Hepatocyte (in vitro differentiated cells): ENCODE measurements at regions not wholly inside any gene's neighbourhood (a gene's known extent, or its start where the extent isn't known, plus 50 kb on each side); places are given as distances from the start of the nearest gene placed in this dataset.

ENCODE experiments used
- DNase-seq: peaks from one replicate; pipeline ENCODE4 v3.0.0-alpha.2; 2016; ENCODE audit warnings: low spot score
- H2AFZ ChIP-seq: fragments of 200-600 bp; sonication (generic); 2 replicates; pipeline ENCODE4 v1.6.0; 2016; ENCODE audit warnings: antibody characterized with exemption, mild to moderate bottlenecking
- H3K27ac ChIP-seq: fragments of 200-600 bp; sonication (generic); 2 replicates; pipeline ENCODE4 v1.5.1; 2016; ENCODE audit warnings: mild to moderate bottlenecking
- H3K27me3 ChIP-seq: fragments of 200-600 bp; sonication (generic); 2 replicates; pipeline ENCODE4 v1.6.1; 2016
- H3K36me3 ChIP-seq: fragments of 200-600 bp; sonication (generic); replicated peaks from 2 replicates; pipeline ENCODE4 v1.5.1; 2016; ENCODE audit warnings: low read depth; ENCODE audit not compliant: insufficient read depth
- H3K4me1 ChIP-seq: fragments of 200-600 bp; sonication (generic); 2 replicates; pipeline ENCODE4 v1.5.1; 2016; ENCODE audit warnings: mild to moderate bottlenecking, moderate library complexity; ENCODE audit not compliant: insufficient read depth
- H3K4me2 ChIP-seq: fragments of 200-600 bp; sonication (generic); 2 replicates; pipeline ENCODE4 v1.6.0; 2016
- H3K4me3 ChIP-seq: fragments of 200-600 bp; sonication (generic); 2 replicates; pipeline ENCODE4 v1.5.1; 2016; ENCODE audit warnings: mild to moderate bottlenecking
- H3K79me2 ChIP-seq: fragments of 200-600 bp; sonication (generic); 2 replicates; pipeline ENCODE4 v1.6.0; 2017; ENCODE audit warnings: mild to moderate bottlenecking
- H3K9me2 ChIP-seq: fragments of 200-600 bp; sonication (generic); replicated peaks from 2 replicates; pipeline ENCODE4 v1.6.0; 2017; ENCODE audit warnings: mild to moderate bottlenecking; ENCODE audit not compliant: insufficient read depth
- H3K9me3 ChIP-seq: fragments of 200-600 bp; sonication (generic); 2 replicates; pipeline ENCODE4 v1.5.1; 2016; ENCODE audit warnings: low read depth, mild to moderate bottlenecking
- H4K20me1 ChIP-seq: fragments of 200-600 bp; sonication (generic); 2 replicates; pipeline ENCODE4 v1.6.0; 2016; ENCODE audit warnings: mild to moderate bottlenecking; ENCODE audit not compliant: insufficient read depth, poor library complexity, severe bottlenecking
- CTCF ChIP-seq: fragments of 200-600 bp; sonication (generic); IDR thresholded peaks from 2 replicates; pipeline ENCODE4 v1.5.1; 2016; ENCODE audit warnings: antibody characterized with exemption, mild to moderate bottlenecking; ENCODE audit not compliant: poor library complexity
- EZH2 ChIP-seq: fragments of 200-600 bp; sonication (generic); IDR thresholded peaks from 2 replicates; pipeline ENCODE4 v1.6.1; 2016; ENCODE audit warnings: antibody characterized with exemption, mild to moderate bottlenecking, borderline replicate concordance
- EZH2phosphoT487 ChIP-seq: fragments of 200-600 bp; sonication (generic); IDR thresholded peaks from one replicate; pipeline ENCODE4 v1.6.1; 2018; ENCODE audit warnings: antibody characterized with exemption, mild to moderate bottlenecking, low read depth, moderate library complexity; ENCODE audit not compliant: unreplicated experiment, severe bottlenecking
- WGBS: methylation state at CpG from one replicate; pipeline ENCODE4 v1.1.6; 2016; ENCODE audit warnings: low lambda C conversion rate; ENCODE audit errors: missing lambda C conversion rate; 5-methylcytosine and 5-hydroxymethylcytosine counted together

- WGBS = 96% methylated on average over 7 of the region's 7 CpGs
Measured at GRCh38 chr19:27777242-27777641, 1435.7 kb downstream of the UQCRFS1 start.

GRCh38 chr19:27776524-27776923 lies 1436.4 kb downstream of the UQCRFS1 start:
- Histone ChIP-seq H3K27me3 (no peaks in the 10 kb centered on the region), H3K79me2 (peaks cover 14% of the 10 kb centered on the region), H3K4me3 (no peak overlapping the region), H3K9me3 (peaks cover 10% of the 10 kb centered on the region), H4K20me1 (no peaks in the 10 kb centered on the region), H3K27ac (no peak overlapping the region), H3K36me3 (no peaks in the 10 kb centered on the region), H3K4me2 (no peak overlapping the region), H3K4me1 (no peaks in the 10 kb centered on the region), H2AFZ (no peak overlapping the region), H3K9me2 (no peaks in the 10 kb centered on the region)
- WGBS = 93% methylated on average over 3 of the region's 3 CpGs
- DNase-seq = no peak
- no peak for TF ChIP-seq EZH2phosphoT487
- TF ChIP-seq CTCF = no peak
- no peak for TF ChIP-seq EZH2

More at GRCh38 chr19:27777242-27777641, 1435.7 kb downstream of the UQCRFS1 start:
- Histone ChIP-seq H2AFZ (no peak overlapping the region), H4K20me1 (no peaks in the 10 kb centered on the region), H3K27me3 (no peaks in the 10 kb centered on the region), H3K4me1 (no peaks in the 10 kb centered on the region), H3K9me3 (peaks cover 10% of the 10 kb centered on the region), H3K4me2 (no peak overlapping the region), H3K79me2 (peaks cover 20% of the 10 kb centered on the region), H3K9me2 (no peaks in the 10 kb centered on the region), H3K36me3 (no peaks in the 10 kb centered on the region), H3K27ac (no peak overlapping the region), H3K4me3 (no peak overlapping the region)
- TF ChIP-seq EZH2 (no peak), CTCF (no peak), EZH2phosphoT487 (no peak)
- no peak for DNase-seq

- WGBS = 93% methylated on average over 8 of the region's 8 CpGs
- H3K27ac ChIP-seq = no peak overlapping the region
- DNase-seq = no peak
- H3K79me2 ChIP-seq = peaks cover 11% of the 10 kb centered on the region
- H3K4me1 ChIP-seq = no peaks in the 10 kb centered on the region
- TF ChIP-seq EZH2phosphoT487 (no peak), EZH2 (no peak), CTCF (no peak)
- H3K4me3 ChIP-seq = no peak overlapping the region
- no peaks in the 10 kb centered on the region for H3K36me3 ChIP-seq
- H3K4me2 ChIP-seq = no peak overlapping the region
- H2AFZ ChIP-seq = no peak overlapping the region
- no peaks in the 10 kb centered on the region for H4K20me1 ChIP-seq
- H3K9me2 ChIP-seq = no peaks in the 10 kb centered on the region
- H3K27me3 ChIP-seq = no peaks in the 10 kb centered on the region
- peaks cover 10% of the 10 kb centered on the region for H3K9me3 ChIP-seq
Measured at GRCh38 chr19:27776020-27776419, 1436.9 kb downstream of the UQCRFS1 start.

GRCh38 chr19:27775395-27775794 lies 1437.6 kb downstream of the UQCRFS1 start:
- Histone ChIP-seq H3K9me2 (no peaks in the 10 kb centered on the region), H3K79me2 (peaks cover 8% of the 10 kb centered on the region), H2AFZ (no peak overlapping the region), H3K27me3 (no peaks in the 10 kb centered on the region), H3K4me2 (no peak overlapping the region), H3K4me1 (no peaks in the 10 kb centered on the region), H3K36me3 (no peaks in the 10 kb centered on the region), H3K27ac (no peak overlapping the region), H3K9me3 (peaks cover 10% of the 10 kb centered on the region), H3K4me3 (no peak overlapping the region), H4K20me1 (no peaks in the 10 kb centered on the region)
- WGBS = 93% methylated on average over 6 of the region's 6 CpGs
- no peak for DNase-seq
- no peak for TF ChIP-seq EZH2
- TF ChIP-seq CTCF = no peak
- no peak for TF ChIP-seq EZH2phosphoT487
